Osteoblast (primary cell): ENCODE measurements at regions not wholly inside any gene's neighbourhood (a gene's known extent, or its start where the extent isn't known, plus 50 kb on each side); places are given as distances from the start of the nearest gene placed in this dataset.

Experiments
- DNase-seq: peaks from one replicate; pipeline ENCODE4 v3.0.0; 2011; ENCODE audit warnings: low spot score, mixed read lengths; ENCODE audit not compliant: insufficient read length; ENCODE audit errors: missing footprints
- H2AFZ ChIP-seq: 2 replicates; pipeline ENCODE4 v1.6.0; 2011; ENCODE audit warnings: mild to moderate bottlenecking, low read length
- H3K27ac ChIP-seq: 2 replicates; pipeline ENCODE4 v1.5.1; 2011; ENCODE audit warnings: mild to moderate bottlenecking, low read depth, low read length, moderate library complexity
- H3K27me3 ChIP-seq: 2 replicates; pipeline ENCODE4 v1.6.0; 2012; ENCODE audit warnings: mild to moderate bottlenecking, control low read depth, inconsistent platforms, low read length, moderate library complexity; ENCODE audit not compliant: insufficient read depth
- H3K36me3 ChIP-seq: 2 replicates; pipeline ENCODE4 v1.5.1; 2011; ENCODE audit warnings: mild to moderate bottlenecking, low read length, control low read depth, moderate library complexity; ENCODE audit not compliant: insufficient read depth
- H3K4me1 ChIP-seq: 2 replicates; pipeline ENCODE4 v1.5.1; 2011; ENCODE audit warnings: mild to moderate bottlenecking, low read length, control low read depth, moderate library complexity; ENCODE audit not compliant: insufficient read depth
- H3K4me2 ChIP-seq: 2 replicates; pipeline ENCODE4 v1.6.0; 2011; ENCODE audit warnings: mild to moderate bottlenecking, low read length; ENCODE audit not compliant: insufficient read depth
- H3K4me3 ChIP-seq: fragments of 200-600 bp; sonication (generic); 3 replicates; pipeline ENCODE4 v1.5.1; 2012; ENCODE audit warnings: mild to moderate bottlenecking, low read length, inconsistent platforms; ENCODE audit not compliant: insufficient read depth
- H3K79me2 ChIP-seq: 2 replicates; pipeline ENCODE4 v1.6.0; 2012; ENCODE audit warnings: mild to moderate bottlenecking, low read length, control low read depth, inconsistent platforms; ENCODE audit not compliant: insufficient read depth
- H3K9me3 ChIP-seq: 2 replicates; pipeline ENCODE4 v1.5.1; 2011; ENCODE audit warnings: low read depth, low read length, control low read depth
- H4K20me1 ChIP-seq: 2 replicates; pipeline ENCODE4 v1.6.0; 2012; ENCODE audit warnings: mild to moderate bottlenecking, low read length, control low read depth; ENCODE audit not compliant: insufficient read depth
- CTCF ChIP-seq: IDR thresholded peaks from 2 replicates; pipeline ENCODE4 v1.5.1; 2011; ENCODE audit warnings: mild to moderate bottlenecking, low read depth, low read length, moderate library complexity; ENCODE audit errors: extremely low read depth

- peaks cover 39% of the 10 kb centered on the region for H3K4me1 ChIP-seq
- H2AFZ ChIP-seq = peak overlapping the region; percentile 52
- H3K9me3 ChIP-seq = no peaks in the 10 kb centered on the region
- no peak for DNase-seq
- no peaks in the 10 kb centered on the region for H3K27me3 ChIP-seq
- H3K27ac ChIP-seq = peak overlapping the region; percentile 82
- peak overlapping the region; percentile 6 for H3K4me3 ChIP-seq
- peak overlapping the region; percentile 58 for H3K4me2 ChIP-seq
- TF ChIP-seq CTCF = peak; percentile 5
- H4K20me1 ChIP-seq = no peaks in the 10 kb centered on the region
- peaks cover 14% of the 10 kb centered on the region for H3K79me2 ChIP-seq
- no peaks in the 10 kb centered on the region for H3K36me3 ChIP-seq
These were observed 62.0 kb upstream of the AKR1E2 start for GRCh38 chr10:4763960-4764428.

GRCh38 chr10:4763513-4763912 lies 62.5 kb upstream of the AKR1E2 start:
- no peak for TF ChIP-seq CTCF
- peaks cover 14% of the 10 kb centered on the region for H3K79me2 ChIP-seq
- no peaks in the 10 kb centered on the region for H3K9me3 ChIP-seq
- peak overlapping the region; percentile 82 for H3K27ac ChIP-seq
- H3K36me3 ChIP-seq = no peaks in the 10 kb centered on the region
- H2AFZ ChIP-seq = peak overlapping the region; percentile 52
- H3K4me1 ChIP-seq = peaks cover 41% of the 10 kb centered on the region
- H3K27me3 ChIP-seq = no peaks in the 10 kb centered on the region
- H4K20me1 ChIP-seq = no peaks in the 10 kb centered on the region
- DNase-seq = no peak
- peak overlapping the region; percentile 6 for H3K4me3 ChIP-seq
- peak overlapping the region; percentile 58 for H3K4me2 ChIP-seq

GRCh38 chr10:4758256-4758655 lies 67.8 kb upstream of the AKR1E2 start:
- Histone ChIP-seq H3K27me3 (no peaks in the 10 kb centered on the region), H3K27ac (no peak overlapping the region), H3K79me2 (peaks cover 11% of the 10 kb centered on the region), H3K9me3 (no peaks in the 10 kb centered on the region), H3K4me1 (peaks cover 11% of the 10 kb centered on the region), H2AFZ (no peak overlapping the region), H3K36me3 (no peaks in the 10 kb centered on the region), H3K4me2 (no peak overlapping the region), H4K20me1 (no peaks in the 10 kb centered on the region), H3K4me3 (no peak overlapping the region)
- no peak for TF ChIP-seq CTCF
- DNase-seq = peak; percentile 83

GRCh38 chr10:4755286-4755989 lies 70.6 kb upstream of the AKR1E2 start:
- H2AFZ ChIP-seq = peak overlapping the region; percentile 63
- no peak overlapping the region for H3K27ac ChIP-seq
- no peak overlapping the region for H3K4me2 ChIP-seq
- TF ChIP-seq CTCF = no peak
- H3K27me3 ChIP-seq = no peaks in the 10 kb centered on the region
- no peak for DNase-seq
- no peaks in the 10 kb centered on the region for H3K9me3 ChIP-seq
- H3K4me3 ChIP-seq = no peak overlapping the region
- peaks cover 10% of the 10 kb centered on the region for H3K4me1 ChIP-seq
- H3K36me3 ChIP-seq = no peaks in the 10 kb centered on the region
- no peaks in the 10 kb centered on the region for H4K20me1 ChIP-seq
- H3K79me2 ChIP-seq = no peaks in the 10 kb centered on the region
